OCI-LY7 (cell line): ENCODE measurements at regions not wholly inside any gene's neighbourhood (a gene's known extent, or its start where the extent isn't known, plus 50 kb on each side); places are given as distances from the start of the nearest gene placed in this dataset.

ENCODE experiments used
- BruUV-seq: library from RNA; stranded (reverse); fragments of 400-500 nt; replicated peaks from 2 replicates; lab custom pipeline; 2021; lab: Mats Ljungman, UMichigan
- CTCF ChIA-PET: fragments of 300-600 bp; sonication (Branson Sonifier 250); formaldehyde crosslinking; loops from one replicate; lab custom pipeline; 2022; ENCODE audit warnings: antibody characterized with exemption; ENCODE audit not compliant: unreplicated experiment; lab: Charles Lee
- POLR2A ChIA-PET: fragments of 300-600 bp; sonication (Branson Sonifier 250); formaldehyde crosslinking; loops from one replicate; lab custom pipeline; 2022; ENCODE audit warnings: antibody characterized with exemption; lab: Charles Lee
- DNase-seq: peaks from one replicate; pipeline ENCODE4 v3.0.0-alpha.2; 2015; ENCODE audit warnings: low spot score
- H2AFZ ChIP-seq: fragments of 200-600 bp; sonication (generic), shearing (Covaris generic); 2 replicates; pipeline ENCODE4 v1.6.1; 2014; ENCODE audit warnings: mild to moderate bottlenecking, antibody characterized with exemption, low read length, moderate library complexity
- H3K27ac ChIP-seq: fragments of 200-600 bp; sonication (generic); 2 replicates; pipeline ENCODE4 v1.5.1; 2014; ENCODE audit warnings: mixed run types, low read depth, mild to moderate bottlenecking, moderate library complexity, low read length, inconsistent platforms; ENCODE audit not compliant: poor library complexity, severe bottlenecking
- H3K36me3 ChIP-seq: fragments of 200-600 bp; sonication (generic); 2 replicates; pipeline ENCODE4 v1.6.1; 2014; ENCODE audit warnings: mild to moderate bottlenecking, antibody characterized with exemption, low read length, moderate library complexity, mixed read lengths; ENCODE audit not compliant: insufficient read depth
- H3K4me1 ChIP-seq: fragments of 200-600 bp; sonication (generic); 2 replicates; pipeline ENCODE4 v1.5.1; 2014; ENCODE audit warnings: mild to moderate bottlenecking, low read length; ENCODE audit not compliant: insufficient read depth, poor library complexity, severe bottlenecking
- H3K4me2 ChIP-seq: fragments of 200-600 bp; sonication (generic); 2 replicates; pipeline ENCODE4 v1.6.1; 2014; ENCODE audit warnings: mild to moderate bottlenecking, low read length
- H3K4me3 ChIP-seq: fragments of 200-600 bp; sonication (generic); 2 replicates; pipeline ENCODE4 v1.5.1; 2014; ENCODE audit warnings: mild to moderate bottlenecking, low read depth, low read length; ENCODE audit not compliant: poor library complexity, severe bottlenecking
- H3K79me2 ChIP-seq: fragments of 200-600 bp; sonication (generic); 2 replicates; pipeline ENCODE4 v1.6.1; 2016; ENCODE audit warnings: low read depth, mild to moderate bottlenecking, low read length, moderate library complexity, mixed read lengths; ENCODE audit not compliant: insufficient read depth
- H3K9me2 ChIP-seq: fragments of 200-600 bp; sonication (generic); 2 replicates; pipeline ENCODE4 v1.6.1; 2016; ENCODE audit warnings: mild to moderate bottlenecking, low read length, mixed read lengths; ENCODE audit not compliant: insufficient read depth
- H3K9me3 ChIP-seq: fragments of 200-600 bp; sonication (generic); 2 replicates; pipeline ENCODE4 v1.6.1; 2014; ENCODE audit warnings: mild to moderate bottlenecking, mixed run types, low read length, mixed read lengths
- H4K20me1 ChIP-seq: fragments of 200-600 bp; sonication (generic); 2 replicates; pipeline ENCODE4 v1.6.1; 2014; ENCODE audit warnings: mild to moderate bottlenecking, antibody characterized with exemption, low read length, moderate library complexity, mixed read lengths; ENCODE audit not compliant: insufficient read depth
- EZH2phosphoT487 ChIP-seq: fragments of 200-600 bp; sonication (generic); IDR thresholded peaks from 2 replicates; pipeline ENCODE4 v1.6.1; 2018; ENCODE audit warnings: low read depth, borderline replicate concordance, mild to moderate bottlenecking, mixed run types, antibody characterized with exemption, low read length, moderate library complexity, mixed read lengths
- intact Hi-C: fragments of 100-400 bp; cut with micrococcal nuclease; formaldehyde crosslinking; loops from one replicate; pipeline ENCODE4 v1.10.0; 2022; ENCODE audit not compliant: unreplicated experiment
- TF ChIP-seq, protein P1 (sequence below): fragments of 200-600 bp; sonication (generic); conservative IDR thresholded peaks from 2 replicates; pipeline ENCODE4 v1.5.1; 2014; ENCODE audit warnings: mild to moderate bottlenecking, antibody characterized with exemption, low read length, moderate library complexity, mixed read lengths

DNA sequence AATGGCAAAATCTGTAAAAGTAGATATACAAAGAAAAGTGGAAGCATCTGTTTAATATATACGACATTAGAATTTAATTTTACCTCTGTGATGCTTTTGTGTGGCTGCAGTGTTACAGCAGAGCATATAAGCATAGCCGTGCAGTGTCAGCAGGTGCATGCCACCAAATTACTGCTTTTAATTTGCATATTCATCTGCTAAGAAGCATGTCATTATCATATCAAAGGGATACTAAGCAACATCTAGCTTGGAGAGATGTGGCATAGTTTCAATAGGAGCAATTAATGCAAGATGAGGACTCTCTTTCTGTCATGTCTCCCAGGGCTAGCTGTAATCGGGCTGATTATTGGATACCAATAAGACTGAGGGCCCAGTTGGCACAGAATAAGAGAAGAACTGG is 214.4 kb upstream of the SOX2 start:
- Histone ChIP-seq H3K9me3 (no peaks in the 10 kb centered on the region), H3K4me2 (no peak overlapping the region), H2AFZ (no peak overlapping the region), H3K79me2 (no peaks in the 10 kb centered on the region), H3K36me3 (no peaks in the 10 kb centered on the region), H4K20me1 (no peaks in the 10 kb centered on the region), H3K27ac (no peak overlapping the region), H3K4me3 (no peak overlapping the region), H3K9me2 (no peaks in the 10 kb centered on the region), H3K4me1 (no peaks in the 10 kb centered on the region)
- ChIA-PET POLR2A (interaction anchor here (0.6 kb wide), 1 partner anchor 1307 kb away, joined by 3 read pairs; no protein-coding TSS in a partner anchor), CTCF (no interaction called here)
- no TSS peak for BruUV-seq
- TF ChIP-seq, protein P1, sequence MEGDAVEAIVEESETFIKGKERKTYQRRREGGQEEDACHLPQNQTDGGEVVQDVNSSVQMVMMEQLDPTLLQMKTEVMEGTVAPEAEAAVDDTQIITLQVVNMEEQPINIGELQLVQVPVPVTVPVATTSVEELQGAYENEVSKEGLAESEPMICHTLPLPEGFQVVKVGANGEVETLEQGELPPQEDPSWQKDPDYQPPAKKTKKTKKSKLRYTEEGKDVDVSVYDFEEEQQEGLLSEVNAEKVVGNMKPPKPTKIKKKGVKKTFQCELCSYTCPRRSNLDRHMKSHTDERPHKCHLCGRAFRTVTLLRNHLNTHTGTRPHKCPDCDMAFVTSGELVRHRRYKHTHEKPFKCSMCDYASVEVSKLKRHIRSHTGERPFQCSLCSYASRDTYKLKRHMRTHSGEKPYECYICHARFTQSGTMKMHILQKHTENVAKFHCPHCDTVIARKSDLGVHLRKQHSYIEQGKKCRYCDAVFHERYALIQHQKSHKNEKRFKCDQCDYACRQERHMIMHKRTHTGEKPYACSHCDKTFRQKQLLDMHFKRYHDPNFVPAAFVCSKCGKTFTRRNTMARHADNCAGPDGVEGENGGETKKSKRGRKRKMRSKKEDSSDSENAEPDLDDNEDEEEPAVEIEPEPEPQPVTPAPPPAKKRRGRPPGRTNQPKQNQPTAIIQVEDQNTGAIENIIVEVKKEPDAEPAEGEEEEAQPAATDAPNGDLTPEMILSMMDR, result no peak
- DNase-seq, result no peak
- intact Hi-C loops, result no loop called here

DNA sequence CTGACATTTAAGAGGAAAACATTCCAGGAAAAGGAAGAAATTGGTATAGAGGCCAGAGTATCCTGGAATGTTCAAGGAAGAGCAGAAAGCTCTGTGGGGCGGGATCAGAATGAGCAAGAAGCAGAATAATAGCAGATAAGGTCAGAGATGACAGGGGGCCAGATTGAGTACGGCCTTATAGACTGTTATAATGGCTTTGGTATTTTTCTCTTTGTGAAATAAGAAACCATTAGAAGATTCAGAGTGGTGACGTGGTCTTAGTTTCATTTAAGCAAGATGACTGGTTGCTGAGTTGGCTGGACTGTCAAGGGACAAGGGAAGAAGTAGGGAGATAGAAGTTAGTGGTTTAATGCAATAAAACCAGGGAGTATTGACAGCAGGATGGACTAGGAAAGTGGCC is 218.3 kb upstream of the SOX2 start:
- no peaks in the 10 kb centered on the region for H3K79me2 ChIP-seq
- no peaks in the 10 kb centered on the region for H4K20me1 ChIP-seq
- no peaks in the 10 kb centered on the region for H3K36me3 ChIP-seq
- H3K9me3 ChIP-seq, result no peaks in the 10 kb centered on the region
- DNase-seq, result no peak
- TF ChIP-seq EZH2phosphoT487, result no peak
- TF ChIP-seq, protein P1, result no peak
- CTCF ChIA-PET, result no interaction called here
- no TSS peak for BruUV-seq
- peaks cover 26% of the 10 kb centered on the region for H3K4me1 ChIP-seq
- no peak overlapping the region for H3K27ac ChIP-seq
- H3K9me2 ChIP-seq, result no peaks in the 10 kb centered on the region
- POLR2A ChIA-PET, result no interaction called here
- no peak overlapping the region for H3K4me3 ChIP-seq
- intact Hi-C loops, result no loop called here
- H2AFZ ChIP-seq, result peak overlapping the region; percentile 59; the same call in 1 of the 2 replicates
- no peak overlapping the region for H3K4me2 ChIP-seq

DNA sequence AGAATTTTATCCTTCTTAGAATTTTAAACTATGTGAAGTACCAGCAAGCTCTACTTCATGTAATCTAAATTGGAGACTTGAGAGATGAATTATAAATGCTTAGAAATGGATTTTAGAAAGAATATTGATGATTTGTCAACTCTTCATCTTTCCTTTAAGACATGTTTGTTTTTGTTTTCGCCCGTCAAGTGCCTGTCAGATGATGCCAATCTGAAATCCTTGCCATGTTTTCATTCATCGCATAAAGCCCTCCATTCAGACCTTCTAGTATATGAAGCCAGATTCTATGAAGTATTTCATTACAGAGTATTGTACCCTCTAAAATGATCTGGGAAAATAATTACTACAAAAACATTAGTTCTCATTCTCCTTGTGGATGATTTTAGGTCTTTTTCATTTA is 223.2 kb upstream of the SOX2 start:
- Histone ChIP-seq H3K9me3 (no peaks in the 10 kb centered on the region), H3K4me2 (peak overlapping the region; percentile 89), H3K9me2 (no peaks in the 10 kb centered on the region), H3K4me3 (no peak overlapping the region), H4K20me1 (no peaks in the 10 kb centered on the region), H3K36me3 (no peaks in the 10 kb centered on the region), H3K79me2 (no peaks in the 10 kb centered on the region), H2AFZ (peak overlapping the region; percentile 67; the same call in 1 of the 2 replicates), H3K4me1 (peaks cover 55% of the 10 kb centered on the region), H3K27ac (peak overlapping the region; percentile 89)
- intact Hi-C loops, result loop anchor here (5.0 to 10.0 kb wide), 2 partner anchors 214 to 574 kb away; partner anchors contain the start of gene FXR1
- ChIA-PET POLR2A (interaction anchor here (0.7 kb wide), 1 partner anchor 506 kb away, joined by 3 read pairs; no protein-coding TSS in a partner anchor), CTCF (no interaction called here)
- BruUV-seq, result no TSS peak
- TF ChIP-seq, protein P1, result no peak
- TF ChIP-seq EZH2phosphoT487, result no peak
- no peak for DNase-seq
